ENCODE measurements at regions not wholly inside any gene's neighbourhood (a gene's known extent, or its start where the extent isn't known, plus 50 kb on each side); places are given as distances from the start of the nearest gene placed in this dataset.

DNA sequence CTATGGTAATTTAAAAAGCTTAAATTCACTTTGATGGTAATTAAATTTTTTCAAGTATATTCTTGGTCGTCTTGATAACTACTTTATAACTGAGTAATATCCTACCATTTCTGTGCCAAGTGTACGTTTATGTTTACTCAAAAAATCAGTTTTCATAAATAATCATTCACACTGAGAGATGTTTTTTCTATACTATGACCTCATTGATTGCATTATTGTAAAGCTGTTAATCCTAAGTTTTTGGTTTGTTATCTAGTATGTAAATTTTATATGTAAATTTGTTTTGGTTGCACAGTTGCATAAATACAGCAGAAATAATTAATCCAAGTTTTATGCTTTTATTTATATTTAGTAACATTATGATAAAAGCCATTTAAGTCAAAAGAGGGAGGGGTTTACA lies 196.4 kb upstream of the PRICKLE1 start:
- FAIRE-seq (no peak), DNase-seq (ENCODE audit: insufficient read length, low spot score) (no peak)

DNA sequence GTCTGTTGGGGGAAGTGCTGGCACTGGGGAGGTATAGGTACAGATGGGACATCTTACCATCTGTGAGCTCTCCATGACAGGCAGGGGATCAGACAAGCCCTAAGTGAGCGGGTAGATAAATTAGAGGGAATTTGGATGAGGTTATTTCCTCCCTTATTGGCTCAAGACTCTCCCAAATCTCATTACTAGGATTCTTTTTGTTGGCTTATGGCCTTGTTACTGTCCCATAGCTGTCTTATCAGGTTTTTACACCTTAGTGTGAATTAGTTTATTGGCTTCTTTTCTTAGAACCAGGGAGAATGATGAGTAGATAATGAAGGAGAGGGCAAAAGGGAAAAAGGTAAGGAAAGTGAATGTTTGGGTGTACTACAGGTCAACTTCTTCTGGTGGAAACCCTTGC lies 191.1 kb upstream of the PRICKLE1 start:
- DNase-seq (ENCODE audit: insufficient read length, low spot score): no peak
- no peak for FAIRE-seq

DNA sequence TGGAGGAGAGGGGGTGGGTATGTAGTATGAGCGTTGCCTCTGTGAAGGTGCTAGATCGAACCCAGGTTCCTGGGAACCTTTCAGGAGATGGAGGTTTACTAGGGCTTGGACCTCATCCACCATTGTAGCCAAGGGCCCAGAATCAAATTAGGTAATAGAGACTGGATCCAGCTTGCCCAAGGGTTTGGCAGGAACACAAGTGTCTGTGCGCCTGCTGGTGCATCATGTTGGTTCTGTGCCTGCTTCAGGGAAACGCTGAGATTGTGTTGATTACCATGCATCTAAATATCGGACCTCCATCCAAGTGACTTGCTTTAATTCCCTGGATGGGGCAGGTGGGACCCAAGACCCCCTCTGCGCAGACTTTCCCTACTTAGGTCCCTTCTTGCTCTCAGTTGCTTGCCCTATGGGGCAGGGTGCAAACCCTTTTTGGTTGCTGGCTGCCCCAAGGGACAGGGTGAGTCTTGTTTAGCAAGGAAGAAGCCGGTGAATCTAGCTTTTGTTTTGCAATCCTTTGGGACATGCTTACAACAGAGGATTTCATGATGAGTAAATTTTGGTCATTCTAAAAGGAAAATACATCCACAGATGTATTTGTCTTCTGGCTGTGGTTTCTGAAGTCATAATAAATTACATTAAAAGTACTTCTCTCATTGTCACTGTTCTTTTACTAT lies 189.8 kb upstream of the PRICKLE1 start:
- DNase-seq (ENCODE audit: insufficient read length, low spot score): no peak
- FAIRE-seq: no peak

DNA sequence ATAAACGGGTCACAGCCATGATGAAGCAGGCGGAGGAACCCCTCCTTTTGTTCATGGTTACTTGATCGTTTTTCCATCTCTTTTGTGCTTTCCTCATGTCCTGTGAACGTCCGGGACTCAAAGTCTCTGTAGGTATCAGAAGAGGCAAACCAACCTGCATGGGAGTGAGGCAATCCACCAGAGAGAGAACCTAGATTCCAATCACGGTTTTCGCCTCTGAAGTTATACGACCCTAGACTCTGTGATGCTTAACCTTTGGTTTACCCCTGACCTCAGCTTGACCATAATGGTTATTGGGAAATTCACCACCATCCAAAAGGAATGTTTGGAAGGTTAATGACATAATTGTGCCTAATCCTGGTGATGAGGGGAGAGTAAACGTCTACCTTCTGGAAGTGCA lies 186.8 kb upstream of the PRICKLE1 start:
- FAIRE-seq (no peak), DNase-seq (ENCODE audit: insufficient read length, low spot score) (no peak)

DNA sequence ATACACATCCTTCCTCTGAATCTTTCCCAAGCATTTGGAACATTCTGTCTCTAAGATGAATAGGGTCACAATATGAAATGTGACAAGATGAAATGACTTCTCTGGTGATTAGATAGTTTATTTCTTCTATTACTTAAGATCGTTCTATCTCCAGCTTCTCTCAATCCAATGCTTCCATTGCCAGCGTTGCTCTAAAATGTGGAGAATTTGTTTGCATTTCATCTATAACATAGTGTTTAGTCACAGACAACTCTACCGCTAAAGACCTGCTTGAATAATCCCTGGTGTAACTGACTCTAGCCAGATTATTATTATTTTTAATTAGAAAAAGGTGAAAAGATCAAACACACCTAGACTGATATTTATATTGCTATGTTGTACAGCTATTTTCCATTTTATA lies 184.7 kb upstream of the PRICKLE1 start:
- FAIRE-seq (no peak), DNase-seq (ENCODE audit: insufficient read length, low spot score) (no peak)

DNA sequence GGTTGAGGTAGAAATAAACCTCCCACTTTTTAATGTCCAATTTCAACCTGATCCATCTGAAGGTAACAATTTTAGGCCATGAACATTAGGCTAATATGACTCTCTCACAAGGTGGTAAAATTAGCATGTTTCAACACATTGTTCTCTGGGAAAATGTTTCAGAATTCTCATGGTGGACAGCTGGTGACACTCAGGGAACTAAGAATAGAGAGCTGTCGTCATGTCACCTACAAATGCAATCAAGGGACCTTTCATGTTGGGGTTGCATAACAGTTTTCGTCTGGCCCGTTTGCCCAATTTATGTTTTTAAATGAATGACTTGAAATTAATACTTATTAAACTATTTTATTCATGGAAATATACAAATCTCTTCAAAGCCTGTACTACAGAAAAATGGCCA lies 180.7 kb upstream of the PRICKLE1 start:
- no peak for DNase-seq (ENCODE audit: insufficient read length, low spot score)
- no peak for FAIRE-seq

DNA sequence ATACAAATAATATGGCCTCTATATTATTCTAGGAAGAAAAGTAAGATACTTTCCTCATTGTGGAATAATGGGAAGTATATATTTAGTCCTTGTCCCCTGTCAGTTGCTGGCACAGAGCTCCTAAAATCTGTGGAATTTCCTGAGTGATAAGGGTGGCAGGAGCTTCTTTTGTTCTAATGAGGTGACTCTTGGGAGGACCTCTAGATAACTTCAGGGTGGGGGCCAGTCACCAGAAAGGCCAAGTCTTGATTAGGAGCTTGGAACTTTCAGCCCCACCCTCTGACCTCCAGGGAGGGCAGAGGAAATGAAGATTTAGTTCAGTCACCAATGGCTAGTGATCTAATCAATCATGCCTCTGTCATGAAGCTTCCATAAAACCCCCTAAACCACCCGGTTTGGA lies 179.9 kb upstream of the PRICKLE1 start:
- FAIRE-seq: no peak
- DNase-seq (ENCODE audit: insufficient read length, low spot score): no peak

DNA sequence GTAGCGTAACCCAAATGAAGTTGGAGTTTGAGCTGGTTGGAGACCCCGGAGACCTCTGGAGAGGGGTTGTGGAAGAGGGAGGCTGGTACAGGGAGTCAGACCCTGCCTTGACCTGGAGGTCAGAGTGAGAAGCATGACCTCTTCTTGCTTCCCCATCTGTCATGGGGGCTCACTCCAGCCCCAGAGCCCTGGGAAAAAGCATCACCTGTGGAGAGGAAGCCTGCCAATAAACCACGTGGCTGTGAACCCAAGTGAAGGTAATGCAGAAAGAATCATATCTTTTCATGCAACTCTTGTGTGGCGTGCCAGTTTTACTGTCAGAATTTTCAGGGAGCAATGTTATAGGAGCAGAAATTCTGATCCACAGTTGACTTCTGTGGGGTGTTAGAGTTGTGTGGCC lies 178.5 kb upstream of the PRICKLE1 start:
- no peak for FAIRE-seq
- no peak for DNase-seq (ENCODE audit: insufficient read length, low spot score)

DNA sequence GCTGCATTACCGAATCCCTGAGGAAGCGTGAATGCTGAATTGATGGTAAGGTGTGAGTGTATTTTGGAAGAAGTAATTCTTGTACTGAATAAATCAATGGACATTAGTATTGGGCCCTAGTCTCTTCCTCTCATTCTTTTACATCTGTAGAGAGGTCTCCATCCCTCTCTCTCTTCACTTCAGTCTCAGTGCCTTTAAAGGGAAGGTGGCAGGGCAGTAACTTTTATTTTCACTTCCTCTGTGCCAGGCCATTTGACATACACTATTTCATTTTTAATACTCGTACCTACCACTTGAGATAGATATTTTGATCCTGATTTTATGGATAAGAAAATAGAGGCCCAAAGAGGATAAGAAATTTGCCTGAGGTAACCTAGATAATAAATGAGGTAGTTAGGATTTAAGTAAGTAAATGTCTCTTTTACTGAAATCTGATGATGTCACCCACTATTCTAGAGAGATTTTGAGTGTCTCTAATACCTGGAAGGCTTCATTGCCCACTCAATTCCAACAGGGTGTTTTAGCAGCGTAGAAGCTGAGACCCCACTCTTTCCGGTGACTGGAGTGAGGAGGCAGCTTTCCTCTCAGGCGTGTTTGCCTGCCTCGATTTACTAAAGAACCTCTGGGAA lies 177.9 kb upstream of the PRICKLE1 start:
- no peak for DNase-seq (ENCODE audit: insufficient read length, low spot score)

DNA sequence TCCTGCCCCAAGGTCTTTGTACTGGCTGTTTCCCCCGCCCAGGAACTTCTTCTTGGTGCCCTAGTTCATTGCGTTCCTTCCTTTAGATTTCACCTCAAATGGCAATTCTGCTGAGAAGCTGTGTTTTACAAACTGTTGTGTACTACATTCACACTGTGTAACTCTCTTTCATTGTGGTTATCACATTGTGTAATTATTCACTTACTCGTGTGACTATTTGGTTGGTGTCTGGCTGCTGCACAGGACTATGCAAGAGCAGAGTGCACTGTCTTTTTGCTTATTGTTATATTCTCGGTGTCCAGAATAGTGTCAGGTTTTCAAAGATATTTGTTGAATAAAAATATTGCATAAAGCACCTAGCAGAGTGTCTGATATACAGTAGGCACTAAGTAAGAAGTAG lies 177.2 kb upstream of the PRICKLE1 start:
- DNase-seq (ENCODE audit: insufficient read length, low spot score): no peak
- FAIRE-seq: no peak

More for the DNA sequence above, 177.9 kb upstream of the PRICKLE1 start:
- FAIRE-seq: no peak

DNA sequence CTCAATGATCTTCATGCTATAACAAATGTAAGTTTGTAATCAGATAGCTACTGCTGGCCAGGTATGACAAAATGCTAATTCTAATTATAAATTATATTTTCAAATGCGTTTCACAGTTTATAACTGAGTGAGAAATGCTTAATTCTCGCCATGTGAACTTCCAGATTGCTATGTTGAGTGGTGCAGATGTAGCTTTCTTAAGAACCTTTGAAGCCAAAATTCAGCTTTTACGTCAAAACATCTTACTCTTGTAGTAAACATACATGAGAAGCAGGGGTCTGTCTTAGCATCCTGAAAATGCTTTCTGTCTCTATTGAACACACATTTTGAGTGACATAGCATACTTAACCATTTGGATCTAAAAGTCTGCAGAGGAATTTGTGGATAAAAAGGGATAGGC lies 176.5 kb upstream of the PRICKLE1 start:
- DNase-seq (ENCODE audit: insufficient read length, low spot score) (no peak), FAIRE-seq (no peak)

DNA sequence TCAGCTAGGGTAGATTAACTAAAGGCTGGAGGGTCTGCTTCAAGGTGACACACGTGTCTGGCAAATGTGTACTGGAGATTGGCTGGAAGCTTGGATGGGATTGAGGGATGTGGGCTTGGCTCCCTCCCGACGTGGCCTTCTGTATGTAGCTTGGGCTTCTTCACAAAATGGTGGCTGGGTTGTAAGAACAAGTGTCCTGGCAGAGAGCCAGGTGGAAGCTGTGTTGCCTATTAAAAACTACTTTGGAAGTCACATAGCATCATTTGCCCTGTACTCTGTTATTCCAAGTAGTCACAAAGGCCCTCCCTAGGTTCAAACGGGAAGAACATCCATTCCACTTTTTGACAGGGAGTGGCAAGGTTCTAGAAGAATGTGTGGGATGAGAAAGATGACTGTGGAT lies 174.1 kb upstream of the PRICKLE1 start:
- FAIRE-seq (no peak), DNase-seq (ENCODE audit: insufficient read length, low spot score) (no peak)

DNA sequence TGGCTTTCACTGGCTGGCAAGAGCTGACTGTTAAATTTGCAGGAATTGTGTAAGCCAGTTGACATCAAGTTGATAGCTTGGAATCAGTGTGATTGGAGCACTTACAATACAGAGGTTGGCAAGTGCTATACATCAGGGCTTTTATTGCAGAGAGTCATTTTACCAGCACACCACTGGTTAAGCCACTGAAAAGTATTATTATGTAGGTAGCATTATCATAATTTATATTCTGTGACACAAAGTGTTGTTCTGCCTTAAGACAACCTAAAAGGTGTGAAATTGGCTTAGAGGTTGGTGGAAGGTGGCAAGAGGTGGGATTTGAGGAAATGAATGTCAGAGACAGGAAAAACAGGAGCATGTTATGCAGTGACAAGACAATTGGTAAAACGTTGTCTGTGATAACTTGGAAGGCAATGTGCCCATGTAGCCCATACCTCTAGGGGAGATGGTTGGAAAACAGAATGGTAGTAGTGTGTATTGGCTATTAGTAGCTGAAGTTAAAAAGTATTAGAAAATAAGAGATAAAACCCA lies 172.9 kb upstream of the PRICKLE1 start:
- DNase-seq (ENCODE audit: insufficient read length, low spot score) (no peak), FAIRE-seq (no peak)

DNA sequence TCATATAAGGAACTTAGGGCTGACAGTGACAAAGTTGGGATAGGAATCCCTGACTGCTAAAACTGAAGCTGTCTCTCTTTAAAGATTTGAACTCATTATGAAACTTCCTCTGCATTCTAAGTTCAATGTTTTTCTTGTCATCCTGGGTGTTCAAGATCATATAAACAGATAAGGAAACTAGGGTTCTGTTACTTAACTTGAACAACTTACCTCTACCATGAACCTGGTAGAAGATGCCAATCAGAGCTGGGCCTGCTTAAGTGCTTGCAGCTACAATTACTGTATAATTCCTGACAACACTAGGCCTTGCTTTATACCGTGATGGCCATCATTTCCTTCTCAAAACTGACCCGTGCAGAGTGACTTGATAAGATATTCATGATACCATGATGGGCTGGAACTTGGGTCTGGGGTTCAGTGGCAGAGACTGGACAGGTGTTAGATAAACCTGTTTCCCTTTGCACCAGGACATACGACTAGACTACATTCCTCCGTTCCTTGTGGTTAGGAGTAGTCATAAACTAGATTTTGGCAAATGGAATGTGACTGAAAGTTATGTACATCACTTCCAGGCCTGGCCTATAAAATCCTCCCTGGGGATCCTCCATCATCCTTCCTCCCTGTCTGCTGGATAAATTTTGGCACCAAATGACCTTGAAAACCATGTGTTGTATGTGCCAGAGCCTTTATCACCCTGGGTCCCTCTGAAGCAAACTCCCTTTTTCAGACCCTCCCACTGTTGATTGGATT lies 172.2 kb upstream of the PRICKLE1 start:
- no peak for DNase-seq (ENCODE audit: insufficient read length, low spot score)
- no peak for FAIRE-seq

DNA sequence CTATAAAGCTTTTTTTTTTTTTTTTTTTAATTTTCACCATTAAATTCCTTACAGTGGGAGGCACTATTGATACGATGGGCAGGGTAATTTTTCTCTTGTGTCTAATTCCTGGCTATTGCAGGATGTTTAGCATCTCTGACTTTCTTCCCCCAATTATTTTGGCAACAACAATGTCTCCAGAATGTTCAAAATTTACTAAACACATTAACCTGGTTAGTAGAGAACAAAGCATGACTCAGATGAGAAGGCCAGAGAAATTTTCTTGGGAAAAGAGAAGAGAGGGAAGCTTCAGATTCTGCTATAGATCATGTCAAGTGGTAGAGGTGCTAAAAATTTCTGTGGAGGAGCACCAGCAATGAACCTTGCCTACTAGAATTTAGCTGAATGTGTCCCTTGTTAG lies 171.5 kb upstream of the PRICKLE1 start:
- no peak for FAIRE-seq
- DNase-seq (ENCODE audit: insufficient read length, low spot score): no peak

DNA sequence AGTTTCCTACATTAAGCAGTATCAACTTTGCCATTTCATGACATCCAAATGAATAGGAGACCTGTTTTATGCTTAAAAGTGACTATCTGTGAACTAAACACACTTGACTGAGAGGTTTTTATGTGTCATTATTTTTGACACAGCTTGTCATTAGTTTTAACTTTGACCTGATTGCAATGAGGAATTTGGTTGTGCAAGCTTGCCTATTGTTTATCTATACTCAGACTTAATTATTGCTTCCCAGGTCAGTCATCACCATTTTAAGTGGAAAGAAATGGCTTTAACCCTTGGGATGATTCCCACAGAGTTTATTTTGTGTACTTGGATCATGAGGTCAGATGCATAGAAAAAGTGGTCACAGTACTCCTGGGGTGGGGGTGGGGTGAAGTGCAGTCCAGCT lies 171.0 kb upstream of the PRICKLE1 start:
- no peak for FAIRE-seq
- no peak for DNase-seq (ENCODE audit: insufficient read length, low spot score)

DNA sequence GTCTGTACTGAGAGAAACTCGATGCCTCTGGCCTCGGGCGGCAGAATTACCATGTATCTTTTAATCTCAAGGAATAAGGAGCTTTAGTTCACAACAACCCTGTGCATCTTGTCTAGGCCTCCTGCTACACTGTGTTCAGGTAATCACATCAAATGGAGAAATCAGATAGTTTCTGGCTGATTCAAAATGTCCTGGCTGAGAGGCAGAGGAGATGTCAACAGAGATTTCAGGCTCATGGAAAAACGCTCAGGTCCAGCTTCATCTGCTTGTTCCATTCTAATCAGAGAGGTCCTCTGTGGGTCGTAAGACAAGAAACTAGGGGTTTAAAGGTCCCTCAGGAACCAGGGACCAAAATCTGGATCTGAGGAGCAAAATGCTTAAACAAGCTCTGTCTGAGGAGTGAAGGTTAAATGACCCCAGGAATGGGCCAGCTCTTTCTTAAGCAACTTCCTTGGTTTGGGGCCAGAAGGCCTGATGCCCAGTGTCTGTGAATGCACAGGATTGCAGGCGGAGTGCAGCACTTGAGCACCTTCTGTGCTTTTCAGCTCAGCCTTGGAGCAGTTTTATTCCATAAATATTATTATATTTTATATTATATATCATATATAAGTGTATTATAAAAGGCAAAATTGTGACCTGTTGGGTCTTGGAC lies 170.2 kb upstream of the PRICKLE1 start:
- DNase-seq (ENCODE audit: insufficient read length, low spot score): no peak
- FAIRE-seq: no peak

DNA sequence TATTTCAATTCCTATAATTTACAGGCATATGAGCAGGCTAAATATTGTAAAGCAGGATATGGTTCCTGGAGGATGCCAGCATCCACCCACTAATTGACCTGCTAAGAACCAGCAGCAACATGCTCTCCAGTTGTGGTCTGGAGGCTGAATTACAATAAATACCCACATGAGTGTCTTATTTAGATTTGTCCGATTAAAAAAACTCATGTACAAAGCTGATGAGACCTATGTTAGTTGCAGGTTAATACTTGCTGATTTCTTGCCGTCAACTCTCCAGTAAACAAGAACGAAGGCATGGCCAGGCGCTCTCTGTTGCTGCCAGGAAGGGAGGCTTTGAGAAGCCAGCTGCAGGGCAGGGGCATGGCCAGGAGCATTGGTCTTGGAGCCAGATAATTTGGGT lies 169.3 kb upstream of the PRICKLE1 start:
- no peak for FAIRE-seq

DNA sequence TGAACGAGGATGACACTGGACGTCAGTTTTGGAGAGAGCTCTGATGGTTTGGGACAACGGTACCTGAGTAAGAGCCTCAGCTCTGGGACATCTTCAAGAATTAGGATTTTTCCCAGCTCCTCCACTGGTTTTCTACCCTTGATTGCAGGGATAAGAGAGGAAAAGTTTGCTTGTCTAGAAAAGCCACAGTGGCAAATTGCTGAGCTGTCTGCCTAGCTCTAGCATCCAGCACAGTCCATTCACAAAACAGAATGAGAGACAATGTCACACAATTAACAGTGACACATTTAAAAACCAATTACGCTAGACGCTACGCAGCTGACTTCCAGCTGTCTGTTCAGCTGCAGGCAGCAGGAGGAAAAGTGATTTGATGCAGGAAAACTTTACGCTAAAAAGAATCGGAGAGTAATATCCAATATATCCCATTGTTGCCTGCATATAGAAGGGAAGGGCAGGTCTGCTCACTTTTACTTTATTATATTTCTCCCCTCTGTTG lies 168.1 kb upstream of the PRICKLE1 start:
- DNase-seq (ENCODE audit: insufficient read length, low spot score): no peak
- FAIRE-seq: no peak

More for the DNA sequence above, 169.3 kb upstream of the PRICKLE1 start:
- DNase-seq (ENCODE audit: insufficient read length, low spot score): no peak

DNA sequence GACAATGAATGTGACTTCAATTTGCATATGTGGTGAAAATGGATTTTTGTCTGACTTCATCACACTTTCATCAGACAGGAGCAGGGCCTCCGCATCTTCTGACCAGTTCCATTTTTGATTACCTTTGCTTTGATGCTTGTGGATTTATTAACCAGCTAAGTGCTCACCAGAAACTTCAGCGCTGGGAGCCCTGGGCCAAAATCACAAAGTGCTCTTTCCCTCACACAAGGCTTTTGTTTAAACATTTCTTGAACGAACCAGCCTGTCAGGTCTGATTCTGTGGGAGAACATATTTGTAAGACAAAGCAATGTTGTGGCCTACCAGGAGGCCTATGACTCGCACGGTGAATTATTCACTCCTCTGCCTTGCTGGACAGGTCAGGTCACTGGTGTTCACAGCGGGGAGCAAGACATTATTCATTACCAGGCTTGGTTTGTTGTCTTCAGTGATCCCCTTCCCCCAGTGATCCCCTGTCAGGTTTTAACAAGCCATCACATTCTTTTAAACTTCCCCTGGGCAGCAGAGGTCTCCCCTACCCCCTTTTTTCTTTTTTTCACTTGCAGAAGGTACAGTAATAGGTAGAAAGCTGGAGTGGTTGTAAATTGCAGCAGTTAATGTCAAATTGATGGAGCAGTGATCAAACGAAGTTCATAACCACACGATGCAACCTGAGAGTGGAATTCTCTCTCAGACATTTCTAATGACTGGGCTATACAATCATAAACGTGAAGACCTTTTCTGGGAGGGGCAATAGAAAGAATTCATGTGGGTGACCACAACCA lies 167.5 kb upstream of the PRICKLE1 start:
- peak; percentile 53 for DNase-seq (ENCODE audit: insufficient read length, low spot score)

More for the DNA sequence above, 167.5 kb upstream of the PRICKLE1 start:
- peak; percentile 87 for FAIRE-seq

All from HTR-8/SVneo (cell line).